ENCODE measurements at regions not wholly inside any gene's neighbourhood (a gene's known extent, or its start where the extent isn't known, plus 50 kb on each side); places are given as distances from the start of the nearest gene placed in this dataset.

DNA sequence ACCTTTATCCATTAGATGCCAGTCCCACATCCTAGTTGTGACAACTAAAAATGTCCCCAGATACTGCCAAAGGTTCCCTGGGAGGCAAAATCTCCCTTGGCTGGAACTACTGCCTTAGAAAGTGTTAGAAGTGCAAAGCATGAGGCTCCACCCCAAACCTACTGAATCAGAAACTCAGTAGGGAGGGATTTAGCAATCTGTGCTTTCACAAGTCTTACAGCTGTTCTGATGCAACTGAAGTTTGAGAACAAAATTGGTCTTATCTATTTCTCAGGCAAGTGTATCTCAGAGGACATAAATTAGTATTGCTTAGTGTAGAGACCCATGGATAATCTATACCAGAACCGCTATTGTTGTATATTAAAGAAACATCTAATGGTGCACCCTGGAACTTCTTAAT is 70.2 kb downstream of the CLDN1 start:
- no peak for DNase-seq

DNA sequence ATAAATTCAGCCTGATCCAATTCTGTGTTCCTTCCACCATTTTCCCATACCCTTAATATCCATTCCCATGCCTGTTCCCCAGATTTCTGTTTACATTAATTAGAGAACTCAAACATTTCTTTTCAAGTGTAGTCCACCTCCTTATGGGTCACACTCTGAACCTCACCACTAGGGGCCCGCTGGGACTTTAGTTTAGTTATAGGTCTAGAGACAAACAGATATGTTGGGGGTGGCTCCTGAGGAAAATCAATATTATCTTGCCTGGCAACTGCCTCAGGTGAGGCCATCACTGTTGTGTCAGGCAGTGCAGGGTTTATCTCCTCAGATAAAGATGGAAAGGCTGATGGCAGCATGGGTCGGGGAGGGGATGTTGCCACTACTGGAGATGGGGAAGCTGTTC is 72.8 kb downstream of the CLDN1 start:
- DNase-seq = no peak

DNA sequence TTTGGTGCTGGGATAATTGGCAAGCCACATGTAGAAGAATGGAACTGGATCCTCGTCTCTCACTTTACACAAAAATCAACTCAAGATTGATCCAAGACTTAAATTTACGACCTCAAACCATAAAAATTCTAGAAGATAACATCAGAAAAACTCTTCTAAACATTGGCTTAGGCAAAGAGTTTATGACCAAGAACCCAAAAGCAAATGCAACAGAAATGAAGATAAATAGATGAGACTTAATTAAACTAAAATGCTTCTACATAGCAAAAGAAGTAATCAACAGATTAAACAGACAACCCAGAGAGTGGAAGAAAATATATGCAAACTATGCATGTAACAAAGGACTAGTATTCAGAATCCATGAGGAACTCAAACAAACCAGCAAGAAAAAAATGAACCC is 80.1 kb downstream of the CLDN1 start:
- DNase-seq = no peak

DNA sequence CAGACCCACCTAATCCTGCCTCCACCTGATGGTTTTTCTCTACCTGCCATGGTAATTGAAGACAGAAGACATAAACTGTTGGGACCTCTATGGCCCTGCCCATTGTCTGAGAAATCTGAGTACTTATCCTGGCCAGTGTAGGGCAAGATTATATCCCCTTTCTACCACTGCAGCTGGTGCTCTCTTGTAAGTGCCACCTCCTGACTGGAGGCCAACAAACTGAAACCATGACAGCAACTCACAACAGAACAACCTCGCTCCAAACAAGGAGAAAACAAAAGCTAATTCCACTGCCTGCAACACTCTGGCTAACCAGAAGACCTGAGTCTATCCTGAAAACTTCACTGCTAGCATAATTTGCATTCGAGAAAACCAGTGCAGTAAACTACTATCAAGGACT is 82.9 kb downstream of the CLDN1 start:
- DNase-seq = no peak

DNA sequence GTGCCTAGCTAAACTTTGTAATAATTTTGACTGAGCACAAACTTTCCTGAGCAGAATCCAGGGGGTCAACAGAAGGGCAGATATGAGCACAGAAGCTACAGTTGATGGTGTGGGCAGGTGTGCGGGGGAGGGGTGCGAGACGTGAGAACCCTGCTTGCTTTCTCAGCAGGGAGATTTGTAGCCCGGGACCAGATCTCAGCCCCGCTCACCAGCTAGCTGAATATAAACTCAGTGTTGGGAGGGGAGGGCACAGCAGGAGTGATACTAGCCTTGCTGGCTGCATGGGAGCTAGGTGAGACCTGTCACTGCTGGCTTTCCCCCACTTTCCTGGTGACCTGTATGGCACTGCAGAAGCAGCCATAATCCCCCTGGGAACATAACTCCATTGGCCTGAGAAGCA is 83.4 kb downstream of the CLDN1 start:
- no peak for DNase-seq

DNA sequence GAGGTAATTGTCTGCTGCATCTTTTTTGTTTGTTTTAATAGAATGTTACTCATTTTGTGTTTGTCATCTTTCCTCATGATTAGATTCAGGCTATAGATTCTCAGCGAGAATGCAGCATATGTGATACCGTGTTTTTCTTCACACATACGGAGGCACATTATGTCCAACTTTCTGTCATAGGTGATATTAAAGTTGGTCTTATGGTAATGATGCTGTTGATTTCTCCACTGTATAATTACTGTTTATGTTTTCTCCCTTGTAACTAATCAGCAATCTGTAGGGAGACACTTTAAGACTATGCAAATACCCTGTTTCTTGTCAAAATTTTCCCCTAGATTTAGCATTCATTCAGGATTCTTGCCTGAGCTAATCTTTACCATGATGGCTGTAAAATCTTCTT is 87.6 kb downstream of the CLDN1 start:
- no peak for DNase-seq

DNA sequence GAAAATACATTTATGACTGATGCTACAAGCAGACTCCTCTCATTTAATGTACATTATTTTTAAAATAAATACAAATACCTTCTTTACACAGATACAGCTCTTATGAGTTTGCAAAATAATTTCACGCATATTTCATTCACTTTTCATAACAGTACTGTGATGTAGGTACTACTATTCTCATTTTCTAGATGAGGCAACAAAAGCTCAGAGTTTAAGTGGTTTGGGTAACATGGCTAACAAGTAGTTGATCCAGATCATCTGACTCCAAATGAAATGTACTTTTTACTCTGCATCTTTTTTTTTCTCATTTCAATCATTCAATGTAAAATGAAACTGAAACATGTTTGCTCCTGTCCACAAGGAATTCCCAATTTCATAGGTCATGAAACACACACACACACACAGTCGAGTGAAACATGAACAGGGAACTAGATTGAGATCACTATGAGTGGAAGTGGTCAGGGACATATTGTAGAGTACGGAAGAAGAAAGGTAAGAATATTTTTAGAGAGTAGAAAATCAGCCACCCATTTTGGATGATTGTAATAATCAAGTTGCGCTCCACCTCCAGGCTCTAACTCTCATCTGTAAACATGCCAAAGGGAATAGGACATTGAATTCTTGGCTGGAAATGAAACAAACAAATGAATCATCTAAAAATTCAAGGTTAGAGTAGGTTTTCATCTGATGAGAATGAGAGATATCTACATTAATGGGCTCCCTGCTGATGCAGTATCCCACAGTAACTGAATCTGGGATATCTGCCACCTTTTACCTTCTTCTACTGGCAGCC is 92.4 kb downstream of the CLDN1 start:
- no peak for DNase-seq

DNA sequence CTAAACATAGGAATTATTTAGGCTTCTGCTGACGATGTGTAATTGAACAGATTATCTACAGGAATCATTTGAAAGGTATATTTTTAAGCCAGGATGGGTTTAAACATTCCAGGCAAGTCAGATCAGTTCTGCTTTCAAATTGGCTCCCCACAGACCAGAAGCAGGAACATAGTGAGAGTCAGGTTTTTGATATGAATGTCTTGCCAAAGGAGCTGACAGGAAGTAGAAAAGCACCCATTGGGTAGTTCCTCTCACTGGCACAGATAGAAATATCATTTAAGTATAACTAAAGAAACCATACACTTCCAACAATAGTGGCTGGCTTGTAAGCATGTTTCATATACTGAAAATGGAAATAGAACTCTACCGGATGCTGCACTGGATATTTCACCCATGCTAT is 95.2 kb downstream of the CLDN1 start:
- DNase-seq = no peak

DNA sequence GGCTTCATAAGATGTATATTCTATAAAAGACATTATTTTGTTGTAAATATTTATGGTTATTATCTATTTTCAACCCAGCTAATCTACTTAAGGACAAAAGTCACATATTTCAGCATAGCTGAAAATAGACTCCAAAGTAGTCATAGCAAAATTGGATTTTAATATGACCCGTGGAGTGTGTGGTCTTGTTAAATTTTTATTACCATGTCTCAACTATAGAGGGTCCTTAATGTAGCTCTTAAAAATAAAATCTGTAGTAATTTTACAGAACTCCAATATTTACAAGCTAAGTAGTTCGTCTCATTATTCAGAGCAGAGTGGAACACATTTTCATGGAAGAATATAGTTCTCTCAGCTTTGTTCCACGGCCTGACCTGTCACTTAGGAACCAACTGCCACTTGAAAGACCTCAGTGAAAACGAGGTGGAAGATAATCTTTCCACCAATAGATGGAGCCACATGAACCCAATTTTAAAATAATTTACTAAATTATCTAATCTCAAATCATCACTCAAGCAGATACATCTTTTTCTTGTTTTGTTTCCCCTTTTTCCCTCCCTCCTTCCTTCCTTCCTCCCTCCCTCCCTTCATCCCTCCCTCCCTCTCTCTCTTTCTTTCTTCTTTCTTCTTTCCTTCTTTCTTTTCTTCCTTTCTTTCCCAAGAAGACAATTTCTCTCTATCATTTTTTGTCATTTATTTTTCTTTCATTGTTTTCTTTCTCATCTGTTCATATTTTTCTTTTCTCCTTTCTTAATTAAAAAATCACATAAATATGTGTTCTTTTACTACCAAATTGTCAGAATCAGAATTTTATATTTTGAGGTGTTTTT is 97.2 kb downstream of the CLDN1 start:
- DNase-seq = peak in 1 of 2 donors; percentile 8

DNA sequence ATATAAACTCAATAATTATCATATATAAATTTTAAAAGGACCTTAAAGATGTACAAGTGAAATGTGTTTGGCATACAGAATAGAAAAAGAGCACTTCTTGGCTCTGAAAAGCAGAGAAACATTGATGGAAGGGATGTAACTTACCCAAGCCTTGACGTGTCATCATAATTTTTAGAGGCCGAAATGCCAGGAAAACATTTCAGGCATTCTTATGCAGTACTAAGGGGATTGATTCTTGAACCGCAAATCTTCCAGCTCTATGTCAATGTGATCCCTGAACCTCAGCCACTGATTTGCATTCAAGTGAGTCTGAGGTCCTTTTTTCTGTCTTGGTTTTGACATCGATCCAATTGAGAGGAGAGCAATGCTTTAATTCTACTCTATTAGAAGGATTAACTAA is 97.8 kb downstream of the CLDN1 start:
- DNase-seq = no peak

DNA sequence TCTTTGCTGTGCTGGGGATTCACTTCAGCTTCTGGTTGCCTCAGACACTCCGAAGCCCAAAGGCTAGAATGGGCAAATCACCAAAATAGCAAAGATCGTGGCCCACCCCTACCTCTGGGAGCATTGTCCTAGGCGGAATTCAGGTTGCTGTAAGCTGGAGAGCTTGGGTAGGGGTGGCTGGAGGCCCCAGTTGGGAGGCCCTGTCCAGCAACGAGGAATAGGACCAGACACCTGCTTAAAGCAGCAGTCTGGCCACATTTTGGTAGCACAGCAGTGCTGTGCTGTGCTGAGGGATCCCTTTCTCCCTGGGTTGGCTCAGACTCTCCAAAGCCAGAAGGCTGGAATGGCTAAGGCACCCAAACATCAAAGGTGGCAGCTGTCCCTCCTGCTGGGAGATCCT is 99.3 kb downstream of the CLDN1 start:
- no peak for DNase-seq

DNA sequence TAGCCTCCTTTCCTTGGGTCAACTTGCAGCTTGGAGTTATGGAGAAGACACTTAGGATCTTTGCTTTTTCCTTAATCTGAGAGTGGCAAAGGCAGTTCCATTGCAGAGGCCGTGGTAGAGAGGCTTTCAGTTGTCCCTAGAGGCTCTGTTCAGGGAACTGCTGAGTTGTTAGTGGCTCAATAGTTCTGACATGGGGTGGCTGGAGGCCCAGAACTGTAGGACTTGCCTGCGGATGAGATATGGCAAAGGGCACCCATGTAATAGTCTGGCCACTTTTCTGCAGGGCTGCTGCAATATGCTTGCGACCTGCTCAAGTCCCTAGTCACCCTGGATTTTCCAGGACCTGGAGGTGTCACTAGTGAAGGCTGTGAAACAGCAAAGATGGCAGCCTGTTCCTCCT is 99.9 kb downstream of the CLDN1 start:
- DNase-seq = no peak

DNA sequence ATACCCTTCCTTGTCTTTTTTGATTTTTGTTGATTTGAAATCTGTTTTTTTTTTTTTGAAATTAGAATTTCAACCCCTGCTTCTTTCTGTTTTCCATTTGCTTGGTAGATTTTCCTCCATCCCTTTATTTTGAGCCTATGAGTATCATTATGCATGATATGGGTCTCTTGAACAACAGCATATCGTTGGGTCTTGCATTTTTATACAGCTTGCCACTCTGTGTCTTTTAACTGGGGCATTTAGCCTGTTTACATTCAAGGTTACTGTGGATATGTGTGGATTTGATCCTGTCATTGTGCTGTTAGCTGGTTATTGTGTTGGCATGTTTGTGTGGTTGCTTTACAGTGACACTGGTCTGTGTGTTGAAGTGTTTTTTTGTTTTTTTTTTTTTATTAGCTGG is 99.7 kb upstream of the P3H2 start:
- no peak for DNase-seq

DNA sequence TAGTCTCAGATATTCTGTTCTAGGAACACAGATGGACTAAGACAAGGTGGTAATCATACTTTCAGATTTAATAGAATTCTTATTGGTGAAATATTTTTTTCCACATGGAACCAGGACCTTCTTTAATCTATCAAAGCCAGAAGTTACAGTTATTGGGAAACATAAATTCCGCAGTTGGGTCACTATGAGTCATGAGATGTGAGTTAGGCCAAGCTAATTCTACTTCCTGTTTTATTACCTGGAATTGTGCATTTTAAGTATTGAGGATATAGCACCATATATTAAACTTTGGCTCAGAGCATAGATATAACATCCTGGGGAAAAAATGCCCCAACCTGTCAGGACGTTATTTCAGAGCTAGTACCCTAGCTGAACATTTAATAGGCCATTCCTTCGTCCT is 96.4 kb upstream of the P3H2 start:
- DNase-seq = no peak

DNA sequence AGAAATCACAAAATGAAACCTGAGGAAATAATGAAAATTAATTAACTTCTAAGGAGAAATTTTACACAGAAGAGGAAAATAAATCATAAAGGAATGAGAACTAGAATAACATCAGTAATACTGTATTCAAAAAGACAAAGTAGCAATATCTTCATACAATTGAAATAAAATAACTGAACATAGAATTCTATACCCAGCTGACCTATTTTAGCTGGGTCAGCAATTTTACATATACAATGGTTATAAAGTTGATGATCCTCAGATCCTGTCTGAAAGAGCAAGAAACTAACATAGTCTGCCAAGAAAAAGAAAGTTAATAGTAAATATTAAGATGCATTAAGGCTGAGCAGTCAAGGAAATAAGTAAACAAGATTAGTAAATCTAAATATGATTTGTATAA is 93.0 kb upstream of the P3H2 start:
- DNase-seq = no peak

DNA sequence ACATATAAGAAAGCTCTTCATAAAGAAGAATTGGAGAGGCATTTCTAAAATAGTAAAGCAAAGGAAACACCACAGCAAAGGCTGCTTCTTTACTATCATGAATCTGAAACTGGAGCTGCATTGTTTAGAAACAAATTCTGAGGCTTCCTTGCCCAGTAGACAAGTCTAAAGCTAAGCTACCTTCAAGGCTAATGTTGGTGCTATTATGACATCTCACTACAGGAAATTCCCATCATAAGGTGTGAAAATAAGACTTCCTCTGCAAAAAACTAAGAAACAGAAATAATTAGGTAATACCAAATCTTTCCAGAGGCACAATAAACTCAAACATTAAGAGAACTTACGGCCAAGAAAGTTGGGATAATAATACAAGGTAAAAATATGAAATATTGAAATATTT is 89.9 kb upstream of the P3H2 start:
- DNase-seq = peak in 1 of 2 donors; percentile 21

DNA sequence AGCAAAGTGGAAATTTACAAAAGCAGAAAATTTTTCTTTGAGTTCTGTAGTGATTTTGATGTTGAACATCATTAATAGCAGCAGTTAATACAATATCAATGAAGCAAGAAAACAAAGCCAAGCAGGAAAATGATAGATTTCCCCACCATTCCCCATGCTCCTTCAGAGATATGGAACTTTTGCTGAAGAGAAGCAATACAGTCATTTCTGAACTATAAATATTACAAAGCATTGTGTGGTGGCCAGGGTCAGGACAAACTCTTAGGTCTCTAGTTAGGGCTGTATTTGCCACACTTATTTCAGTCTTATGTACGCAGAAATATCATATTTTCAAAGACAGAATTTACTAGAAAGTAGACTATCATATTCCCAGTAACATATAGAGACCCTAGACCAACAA is 88.8 kb upstream of the P3H2 start:
- no peak for DNase-seq

DNA sequence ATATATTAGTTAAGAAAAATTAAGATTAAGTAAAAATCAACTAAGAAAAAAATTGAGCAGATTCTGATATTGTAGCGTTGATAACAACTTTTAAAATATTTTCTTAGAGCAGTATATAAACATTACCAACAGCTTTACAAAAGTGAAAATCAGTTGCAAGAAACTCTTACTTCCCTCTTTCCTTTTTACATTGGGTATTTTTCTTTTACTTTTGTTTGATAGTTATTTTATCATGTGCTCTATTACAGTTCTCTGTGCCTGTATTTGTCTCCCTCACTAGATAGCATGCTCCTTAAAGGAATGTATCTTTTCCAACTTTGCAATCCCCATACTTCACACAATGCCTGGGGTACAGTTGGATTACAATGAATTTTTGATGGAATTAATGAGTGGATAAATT is 87.5 kb upstream of the P3H2 start:
- DNase-seq = no peak

DNA sequence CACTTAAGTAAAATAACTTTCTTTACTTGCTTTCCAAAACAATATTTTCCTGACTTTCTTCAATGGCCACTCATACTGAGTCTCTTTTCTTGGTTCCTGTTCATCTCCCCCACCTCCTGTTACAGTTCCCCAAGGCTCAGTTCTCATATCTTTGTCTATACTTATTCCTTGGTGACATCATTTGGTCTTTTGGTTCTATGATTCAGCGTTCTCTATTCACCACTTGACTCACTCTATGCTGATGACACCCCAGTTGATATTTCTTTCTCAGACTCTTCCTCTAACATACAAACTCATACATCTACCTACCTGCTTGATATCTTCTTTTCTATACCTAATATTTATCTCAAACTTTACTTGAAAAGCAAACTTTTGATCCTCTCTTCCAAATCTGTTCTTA is 85.0 kb upstream of the P3H2 start:
- DNase-seq = no peak

DNA sequence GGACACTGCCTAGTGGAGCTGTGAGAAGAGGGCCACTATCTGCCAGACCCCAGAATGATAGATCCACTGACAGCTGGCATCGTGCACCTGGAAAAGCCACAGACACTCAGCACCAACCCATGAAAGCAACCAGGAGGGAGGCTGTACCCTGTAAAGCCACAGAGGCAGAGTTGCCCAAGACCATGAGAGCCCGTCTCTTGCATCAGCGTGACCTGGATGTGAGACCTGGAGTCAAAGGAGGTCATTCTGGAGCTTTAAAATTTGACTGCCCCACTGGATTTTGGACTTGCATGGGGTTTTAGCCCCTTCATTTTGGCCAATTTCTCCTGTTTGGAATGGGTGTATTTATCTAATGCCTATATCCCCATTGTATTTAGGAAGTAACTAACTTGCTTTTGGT is 83.5 kb upstream of the P3H2 start:
- no peak for DNase-seq

DNA sequence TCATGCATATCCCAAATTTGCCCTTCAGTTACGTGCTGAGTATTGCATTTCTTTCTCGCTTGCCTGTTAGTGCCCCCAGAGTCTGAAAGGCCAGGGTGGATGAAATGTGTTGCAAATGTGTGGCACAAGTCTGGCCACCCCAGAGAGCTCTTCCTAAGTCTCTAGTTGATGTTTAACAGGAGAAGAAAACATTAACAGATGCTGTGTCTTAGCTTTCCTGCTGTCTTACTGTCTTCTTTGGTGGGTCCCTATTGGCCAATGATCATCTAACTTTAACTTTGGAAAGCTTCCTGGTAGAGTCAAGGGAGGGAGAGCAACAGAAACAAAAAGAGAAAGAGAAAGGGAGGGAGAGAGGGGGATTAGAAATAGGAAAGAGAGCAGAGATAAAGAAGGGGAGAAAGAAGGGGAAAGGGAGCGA is 76.7 kb upstream of the P3H2 start:
- no peak for DNase-seq

DNA sequence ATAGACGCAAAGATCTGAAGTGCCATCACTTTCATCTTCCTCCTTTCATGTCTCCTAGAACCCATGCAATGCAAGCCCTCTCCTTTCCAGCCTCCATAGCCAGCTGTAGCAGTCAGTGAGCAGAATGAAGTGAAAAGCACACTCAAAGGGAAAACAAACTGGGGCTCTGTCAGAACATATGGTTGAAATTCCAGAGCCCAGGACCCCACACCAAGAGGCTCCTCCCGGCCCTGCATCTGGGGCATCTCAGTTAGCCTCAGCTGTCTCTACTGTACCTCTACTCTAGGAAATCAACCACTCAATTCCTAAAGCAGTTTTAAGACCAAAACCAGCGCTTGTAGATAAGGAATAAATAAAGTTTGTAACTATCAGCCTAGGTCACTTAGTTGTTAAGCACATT is 73.8 kb upstream of the P3H2 start:
- DNase-seq = no peak

DNA sequence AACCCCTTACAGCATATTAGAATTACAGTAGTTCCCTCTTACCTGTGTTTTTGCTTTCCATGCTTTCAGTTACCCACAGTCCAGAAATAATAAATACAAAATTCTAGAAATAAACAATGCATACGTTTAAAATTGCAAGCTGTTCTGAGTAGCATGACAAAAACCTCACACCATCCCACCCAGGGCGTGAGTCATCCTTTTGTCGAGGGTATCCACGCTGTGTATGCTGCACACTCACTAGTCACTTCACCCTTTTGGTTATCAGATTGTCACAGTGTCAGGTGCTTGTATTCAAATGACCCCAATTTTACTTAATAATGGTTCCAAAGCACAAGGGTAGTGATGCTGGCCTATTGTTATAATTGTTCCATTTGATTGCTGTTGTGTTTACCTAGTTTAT is 72.5 kb upstream of the P3H2 start:
- no peak for DNase-seq

DNA sequence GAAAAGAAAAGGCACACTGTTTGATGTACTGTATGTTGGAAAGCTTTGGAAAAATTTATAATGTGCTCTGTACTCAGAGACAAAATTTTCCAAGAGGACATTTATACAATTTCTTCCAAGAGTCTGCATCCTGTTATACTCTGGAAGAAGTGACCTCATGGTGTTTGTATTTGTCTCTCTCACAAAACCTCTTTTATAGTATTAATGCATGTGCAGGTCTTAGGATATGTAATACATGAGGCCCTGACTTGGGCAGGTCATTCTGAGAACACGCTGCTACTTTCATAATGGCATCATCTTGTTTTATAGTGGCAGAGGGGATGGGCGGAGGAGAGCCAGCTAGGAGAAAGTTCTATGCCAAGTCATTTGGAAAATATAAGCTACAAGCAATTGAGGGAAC is 72.0 kb upstream of the P3H2 start:
- DNase-seq = no peak

DNA sequence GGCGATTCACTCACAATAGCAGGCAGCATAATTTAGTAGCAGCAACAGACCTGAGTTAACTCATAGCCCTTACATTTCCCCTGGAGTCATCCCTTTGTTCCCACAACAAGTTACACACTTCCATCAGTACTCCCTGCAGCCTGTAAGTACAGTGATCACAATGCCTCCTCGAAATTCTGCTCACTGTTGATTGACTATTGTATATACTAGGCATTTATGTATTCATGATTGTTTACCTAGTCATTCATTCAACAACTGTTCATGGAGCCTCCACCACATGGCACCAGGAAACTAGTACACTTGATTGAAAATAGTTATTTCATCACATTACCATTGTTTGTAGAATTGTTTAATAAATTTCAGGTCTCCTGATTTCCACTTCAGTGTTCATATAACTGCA is 71.4 kb upstream of the P3H2 start:
- no peak for DNase-seq

Data from CD4-positive, alpha-beta T cell treated with Interferon alpha-2 for 1 hour (primary cell).